H9 (cell line): ENCODE measurements at regions not wholly inside any gene's neighbourhood (a gene's known extent, or its start where the extent isn't known, plus 50 kb on each side); places are given as distances from the start of the nearest gene placed in this dataset.

Source experiments
- DNase-seq: peaks from one replicate; pipeline ENCODE4 v3.0.0-alpha.2; 2017
- H2AFZ ChIP-seq: one replicate; pipeline ENCODE4 v1.6.1; 2013; ENCODE audit warnings: mild to moderate bottlenecking, low read length, control low read depth, moderate library complexity
- H2AK5ac ChIP-seq: 2 replicates; pipeline ENCODE4 v1.6.1; 2013; ENCODE audit warnings: low read length, control low read depth, mixed read lengths; ENCODE audit not compliant: insufficient read length
- H2BK120ac ChIP-seq: one replicate; pipeline ENCODE4 v1.6.1; 2013; ENCODE audit warnings: low read depth, mild to moderate bottlenecking, low read length, control low read depth, inconsistent platforms; ENCODE audit not compliant: poor library complexity, severe bottlenecking
- H2BK12ac ChIP-seq: 2 replicates; pipeline ENCODE4 v1.6.1; 2013; ENCODE audit warnings: low read length, control low read depth, mixed read lengths, low read depth; ENCODE audit not compliant: insufficient read length
- H2BK15ac ChIP-seq: 2 replicates; pipeline ENCODE4 v1.6.1; 2013; ENCODE audit warnings: low read depth, low read length, control low read depth
- H2BK20ac ChIP-seq: one replicate; pipeline ENCODE4 v1.6.1; 2013; ENCODE audit warnings: low read depth, mild to moderate bottlenecking, low read length, control low read depth, inconsistent platforms; ENCODE audit not compliant: poor library complexity, severe bottlenecking
- H2BK5ac ChIP-seq: 2 replicates; pipeline ENCODE4 v1.6.1; 2013; ENCODE audit warnings: low read length, control low read depth, mixed read lengths; ENCODE audit not compliant: insufficient read length
- H3K14ac ChIP-seq: 2 replicates; pipeline ENCODE4 v1.6.1; 2013; ENCODE audit warnings: low read length, control low read depth; ENCODE audit not compliant: insufficient read depth
- H3K18ac ChIP-seq: 2 replicates; pipeline ENCODE4 v1.6.1; 2013; ENCODE audit warnings: low read depth, mild to moderate bottlenecking, mixed read lengths, low read length, control low read depth; ENCODE audit not compliant: insufficient read length
- H3K23ac ChIP-seq: 2 replicates; pipeline ENCODE4 v1.6.1; 2013; ENCODE audit warnings: low read length, control low read depth, mixed read lengths, low read depth; ENCODE audit not compliant: insufficient read length
- H3K23me2 ChIP-seq: 2 replicates; pipeline ENCODE4 v1.6.1; 2013; ENCODE audit warnings: low read depth, mild to moderate bottlenecking, mixed read lengths, low read length, control low read depth; ENCODE audit not compliant: insufficient read length, poor library complexity, severe bottlenecking
- H3K27ac ChIP-seq: 2 replicates; pipeline ENCODE4 v1.5.1; 2013; ENCODE audit warnings: low read length, control low read depth, mixed read lengths, low read depth; ENCODE audit not compliant: insufficient read length
- H3K27me3 ChIP-seq: 2 replicates; pipeline ENCODE4 v1.6.1; 2013; ENCODE audit warnings: low read length, control low read depth, inconsistent platforms; ENCODE audit not compliant: insufficient read depth
- H3K4ac ChIP-seq: 2 replicates; pipeline ENCODE4 v1.6.1; 2013; ENCODE audit warnings: low read depth, mild to moderate bottlenecking, control low read depth, inconsistent platforms, low read length, moderate library complexity
- H3K4me1 ChIP-seq: 2 replicates; pipeline ENCODE4 v1.6.1; 2013; ENCODE audit warnings: low read length, control low read depth, inconsistent platforms; ENCODE audit not compliant: insufficient read depth
- H3K4me2 ChIP-seq: 2 replicates; pipeline ENCODE4 v1.6.1; 2013; ENCODE audit warnings: low read length, control low read depth, mixed read lengths; ENCODE audit not compliant: insufficient read length, insufficient read depth
- H3K56ac ChIP-seq: 2 replicates; pipeline ENCODE4 v1.6.1; 2013; ENCODE audit warnings: low read depth, mild to moderate bottlenecking, mixed read lengths, low read length, control low read depth; ENCODE audit not compliant: insufficient read length
- H3K79me1 ChIP-seq: 2 replicates; pipeline ENCODE4 v1.6.1; 2013; ENCODE audit warnings: low read depth, mild to moderate bottlenecking, moderate library complexity, low read length, control low read depth, inconsistent platforms; ENCODE audit not compliant: insufficient read depth, poor library complexity, severe bottlenecking
- H3K79me2 ChIP-seq: 2 replicates; pipeline ENCODE4 v1.6.1; 2013; ENCODE audit warnings: low read length, control low read depth, inconsistent platforms; ENCODE audit not compliant: insufficient read depth
- H3K9ac ChIP-seq: 2 replicates; pipeline ENCODE4 v1.6.1; 2013; ENCODE audit warnings: low read length, control low read depth, mixed read lengths; ENCODE audit not compliant: insufficient read length; ENCODE audit errors: extremely low read depth
- H3K9me3 ChIP-seq: one replicate; pipeline ENCODE4 v1.6.1; 2013; ENCODE audit warnings: low read depth, low read length, inconsistent platforms; ENCODE audit not compliant: control insufficient read depth
- H3T11ph ChIP-seq: one replicate; pipeline ENCODE4 v1.6.1; 2013; ENCODE audit warnings: mild to moderate bottlenecking, low read length, control low read depth, inconsistent platforms
- H4K20me1 ChIP-seq: one replicate; pipeline ENCODE4 v1.6.1; 2013; ENCODE audit not compliant: control insufficient read depth, insufficient read length, insufficient read depth
- H4K5ac ChIP-seq: 2 replicates; pipeline ENCODE4 v1.6.1; 2013; ENCODE audit warnings: low read depth, mild to moderate bottlenecking, mixed read lengths, low read length, control low read depth; ENCODE audit not compliant: insufficient read length
- H4K8ac ChIP-seq: replicated peaks from 2 replicates; pipeline ENCODE4 v1.6.1; 2013; ENCODE audit warnings: low read length, control low read depth, mixed read lengths, low read depth; ENCODE audit not compliant: insufficient read length
- H4K91ac ChIP-seq: 2 replicates; pipeline ENCODE4 v1.6.1; 2013; ENCODE audit warnings: low read depth, mild to moderate bottlenecking, moderate library complexity, mixed read lengths, low read length, control low read depth; ENCODE audit not compliant: insufficient read length
- H3K27ac Mint-ChIP-seq, 3 experiments: 2 replicates in 2 of 3; 3 replicates in 1 of 3; pipeline ENCODE4 v1.8.0; 2020 to 2021; ENCODE audit warnings: mixed read lengths in 3 of 3, mild to moderate bottlenecking in 1 of 3, moderate library complexity in 1 of 3
- H3K27me3 Mint-ChIP-seq: 2 replicates; pipeline ENCODE4 v1.8.0; 2021; ENCODE audit warnings: low read depth, mild to moderate bottlenecking, moderate library complexity, mixed read lengths
- H3K36me3 Mint-ChIP-seq, 3 experiments: 2 replicates in 2 of 3; 3 replicates in 1 of 3; pipeline ENCODE4 v1.8.0; 2020 to 2021; ENCODE audit warnings: low read depth in 3 of 3, mixed read lengths in 3 of 3; ENCODE audit not compliant: insufficient read depth in 1 of 3
- H3K4me1 Mint-ChIP-seq, 2 experiments: 2 replicates each; pipeline ENCODE4 v1.8.0; 2020; ENCODE audit warnings: mixed read lengths in 2 of 2
- H3K4me3 Mint-ChIP-seq, 2 experiments: 2 replicates in 1 of 2; 3 replicates in 1 of 2; pipeline ENCODE4 v1.8.0; 2020 to 2021; ENCODE audit warnings: mild to moderate bottlenecking in 2 of 2, mixed read lengths in 2 of 2, moderate library complexity in 1 of 2
- H3K9me3 Mint-ChIP-seq, 2 experiments: 2 replicates in 1 of 2; 3 replicates in 1 of 2; pipeline ENCODE4 v1.8.0; 2020; ENCODE audit warnings: mild to moderate bottlenecking in 2 of 2, mixed read lengths in 2 of 2, moderate library complexity in 1 of 2
- CTCF ChIP-seq: fragments of 200-600 bp; sonication (generic); conservative IDR thresholded peaks from 3 replicates; pipeline ENCODE4 v1.8.0; 2021; ENCODE audit warnings: antibody characterized with exemption, mild to moderate bottlenecking
- WGBS: extraction: QIAGEN DNeasy Blood & Tissue Kit; methylation state at CpG from one replicate; pipeline ENCODE4 v1.1.7; 2013; ENCODE audit warnings: missing lambda C conversion rate, low lambda C conversion rate, mixed read lengths; ENCODE audit not compliant: insufficient read length; ENCODE audit errors: extremely low coverage; 5-methylcytosine and 5-hydroxymethylcytosine counted together

DNA sequence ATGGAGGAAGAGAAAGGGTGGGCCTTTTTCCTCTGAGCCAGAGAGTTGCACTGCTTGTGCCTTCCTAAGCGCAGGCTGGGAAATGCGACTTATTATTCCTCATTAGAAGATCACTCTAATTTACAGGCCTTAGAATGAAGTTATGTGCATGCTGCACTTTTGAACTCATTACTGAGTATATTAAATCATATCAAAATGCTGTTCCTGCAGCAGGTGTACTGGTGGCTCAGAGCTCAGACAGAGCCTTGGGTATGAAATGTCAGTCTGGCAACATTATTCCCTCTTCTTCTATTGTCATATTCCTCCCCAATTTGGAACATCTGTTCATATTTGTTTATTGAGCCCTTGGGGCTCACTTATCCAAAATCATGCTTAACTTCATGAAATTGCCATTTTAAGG, 85.5 kb downstream of the ADCYAP1 start:
- Histone ChIP-seq H2BK5ac (no peak overlapping the region), H4K20me1 (no peaks in the 10 kb centered on the region), H3K23me2 (peaks cover 3% of the 10 kb centered on the region), H3K4ac (no peak overlapping the region), H3T11ph (no peak overlapping the region), H3K79me1 (no peaks in the 10 kb centered on the region), H2BK15ac (no peak overlapping the region), H2BK20ac (no peak overlapping the region), H3K27ac (no peak overlapping the region), H3K9me3 (no peaks in the 10 kb centered on the region), H2AFZ (no peak overlapping the region), H4K5ac (no peak overlapping the region), H2AK5ac (no peak overlapping the region), H2BK120ac (no peak overlapping the region), H2BK12ac (no peak overlapping the region), H4K8ac (no peak overlapping the region), H3K23ac (no peak overlapping the region), H3K56ac (no peak overlapping the region), H4K91ac (no peak overlapping the region), H3K18ac (no peak overlapping the region), H3K4me1 (no peaks in the 10 kb centered on the region; the same call in 1 of the 2 replicates), H3K14ac (no peak overlapping the region), H3K27me3 (no peaks in the 10 kb centered on the region), H3K9ac (no peak overlapping the region), H3K79me2 (no peaks in the 10 kb centered on the region), H3K4me2 (no peak overlapping the region)
- no CpG with 5 or more reads among the region's 2 CpGs for WGBS
- H3K4me3 Mint-ChIP-seq, result no peak overlapping the region
- H3K36me3 Mint-ChIP-seq, result peaks cover 9 to 15% (median 14%) of the 10 kb centered on the region in 3 experiments
- DNase-seq, result no peak
- peaks cover 7 to 20% of the 10 kb centered on the region in 2 experiments for H3K4me1 Mint-ChIP-seq
- no peak overlapping the region for H3K27ac Mint-ChIP-seq
- H3K27me3 Mint-ChIP-seq, result no peaks in the 10 kb centered on the region
- no peak for TF ChIP-seq CTCF
- peaks cover 8% of the 10 kb centered on the region in 2 experiments; a peak in 3 of 5 replicates for H3K9me3 Mint-ChIP-seq
